Neural progenitor cell (in vitro differentiated cells): ENCODE measurements at regions not wholly inside any gene's neighbourhood (a gene's known extent, or its start where the extent isn't known, plus 50 kb on each side); places are given as distances from the start of the nearest gene placed in this dataset.
"Not testable (repeated sequence)": the region's sequence is repeated elsewhere in the genome, so short reads cannot be mapped to it uniquely, and the experiment has no call there.

ENCODE experiments used
- DNase-seq: peaks from one replicate; pipeline ENCODE4 v3.0.0-alpha.2; 2016; ENCODE audit warnings: low spot score
- H2AFZ ChIP-seq: fragments of 200-600 bp; sonication (generic); replicated peaks from 2 replicates; pipeline ENCODE4 v1.6.1; 2016; ENCODE audit warnings: antibody characterized with exemption
- H3F3A ChIP-seq: fragments of 200-600 bp; sonication (generic); 2 replicates; pipeline ENCODE4 v1.6.1; 2016; ENCODE audit warnings: antibody characterized with exemption, low read depth
- H3K27ac ChIP-seq: fragments of 200-600 bp; sonication (generic); 2 replicates; pipeline ENCODE4 v1.5.1; 2016; ENCODE audit warnings: mild to moderate bottlenecking
- H3K27me3 ChIP-seq: fragments of 200-600 bp; sonication (generic); 2 replicates; pipeline ENCODE4 v1.6.1; 2016; ENCODE audit warnings: mild to moderate bottlenecking, moderate library complexity
- H3K36me3 ChIP-seq: fragments of 200-600 bp; sonication (generic); 2 replicates; pipeline ENCODE4 v1.5.1; 2016
- H3K4me1 ChIP-seq: fragments of 200-600 bp; sonication (generic); 2 replicates; pipeline ENCODE4 v1.6.1; 2016; ENCODE audit warnings: mixed run types
- H3K4me2 ChIP-seq: fragments of 200-600 bp; sonication (generic); 2 replicates; pipeline ENCODE4 v1.6.1; 2016
- H3K4me3 ChIP-seq: fragments of 200-600 bp; sonication (generic); 2 replicates; pipeline ENCODE4 v1.5.1; 2016
- H3K79me2 ChIP-seq: fragments of 200-600 bp; sonication (generic); 2 replicates; pipeline ENCODE4 v1.6.1; 2016; ENCODE audit warnings: low read depth
- H3K9ac ChIP-seq: fragments of 200-600 bp; sonication (generic); 2 replicates; pipeline ENCODE4 v1.6.1; 2016
- H3K9me3 ChIP-seq: fragments of 200-600 bp; sonication (generic); 2 replicates; pipeline ENCODE4 v1.5.1; 2016; ENCODE audit warnings: low read depth
- H4K20me1 ChIP-seq: fragments of 200-600 bp; sonication (generic); 2 replicates; pipeline ENCODE4 v1.6.1; 2016; ENCODE audit warnings: low read depth
- H3K27ac Mint-ChIP-seq: 3 replicates; pipeline ENCODE4 v1.8.0; 2021; ENCODE audit warnings: mixed read lengths
- H3K27me3 Mint-ChIP-seq: 2 replicates; pipeline ENCODE4 v1.8.0; 2022; ENCODE audit warnings: low read depth, mild to moderate bottlenecking, inconsistent platforms, moderate library complexity, mixed read lengths; ENCODE audit not compliant: insufficient read depth
- H3K36me3 Mint-ChIP-seq: 3 replicates; pipeline ENCODE4 v1.8.0; 2021; ENCODE audit warnings: mixed read lengths
- H3K4me1 Mint-ChIP-seq: 3 replicates; pipeline ENCODE4 v1.8.0; 2021; ENCODE audit warnings: mixed read lengths
- H3K4me3 Mint-ChIP-seq: 3 replicates; pipeline ENCODE4 v1.8.0; 2021; ENCODE audit warnings: mild to moderate bottlenecking, moderate library complexity, mixed read lengths
- H3K9me3 Mint-ChIP-seq: 3 replicates; pipeline ENCODE4 v1.8.0; 2020; ENCODE audit warnings: mixed read lengths
- EZH2 ChIP-seq: fragments of 200-600 bp; sonication (generic); IDR thresholded peaks from 2 replicates; pipeline ENCODE4 v1.6.1; 2017; ENCODE audit warnings: antibody characterized with exemption, mild to moderate bottlenecking, moderate library complexity
- EZH2phosphoT487 ChIP-seq: fragments of 200-600 bp; sonication (generic); IDR thresholded peaks from 2 replicates; pipeline ENCODE4 v1.6.1; 2017; ENCODE audit warnings: antibody characterized with exemption
- TF ChIP-seq, protein P1 (sequence below): fragments of 200-600 bp; sonication (generic); IDR thresholded peaks from 2 replicates; pipeline ENCODE4 v1.5.1; 2017; ENCODE audit warnings: antibody characterized with exemption, mild to moderate bottlenecking

DNA sequence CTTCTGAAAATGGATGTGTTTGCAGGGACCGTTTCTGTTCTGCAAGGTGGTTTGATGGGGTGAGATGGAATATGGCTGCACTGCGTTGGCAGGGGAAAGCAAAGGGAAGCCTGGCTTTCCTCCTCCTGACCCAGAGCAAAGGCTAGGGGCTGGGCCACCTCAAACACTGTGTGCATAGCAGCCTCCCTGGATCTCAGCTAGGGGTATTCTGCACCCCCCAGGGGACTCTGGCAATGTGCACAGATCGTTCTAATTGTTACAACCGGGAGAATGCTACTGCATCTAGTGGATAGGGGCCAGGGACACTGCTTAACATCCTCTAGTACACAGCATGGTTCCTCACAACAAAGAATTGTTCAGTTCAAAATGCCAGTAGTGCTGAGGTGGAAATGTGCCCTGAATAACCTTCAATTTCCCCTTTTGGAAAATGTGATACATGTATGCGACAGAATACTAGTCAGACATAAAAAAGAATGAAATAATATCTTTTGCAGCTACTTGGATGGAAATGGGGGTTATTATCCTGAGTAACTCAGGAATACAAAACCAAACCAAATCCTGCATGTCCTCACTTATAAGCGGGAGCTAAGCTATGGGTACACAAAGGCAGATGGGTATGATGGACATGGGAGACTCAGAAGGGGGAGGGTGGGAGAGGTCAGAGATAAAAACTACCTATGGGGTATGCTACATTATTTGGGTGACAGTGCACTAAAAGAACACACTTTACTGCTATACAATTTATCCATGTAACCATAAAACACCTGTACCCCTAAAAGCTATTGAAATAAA is 671.2 kb downstream of the UQCRFS1 start:
- H3K27ac Mint-ChIP-seq, result no peak overlapping the region
- Histone ChIP-seq H3K36me3 (no peaks in the 10 kb centered on the region), H3F3A (no peaks in the 10 kb centered on the region), H3K9me3 (peaks cover 16% of the 10 kb centered on the region), H3K79me2 (no peaks in the 10 kb centered on the region), H3K27me3 (no peaks in the 10 kb centered on the region), H3K27ac (no peak overlapping the region), H3K4me1 (no peaks in the 10 kb centered on the region), H3K9ac (no peak overlapping the region), H3K4me3 (no peak overlapping the region), H2AFZ (no peak overlapping the region), H4K20me1 (no peaks in the 10 kb centered on the region), H3K4me2 (no peak overlapping the region)
- DNase-seq, result no peak
- H3K36me3 Mint-ChIP-seq, result no peaks in the 10 kb centered on the region
- H3K27me3 Mint-ChIP-seq, result peaks cover 2% of the 10 kb centered on the region
- H3K9me3 Mint-ChIP-seq, result peaks cover 6% of the 10 kb centered on the region
- TF ChIP-seq EZH2 (no peak), EZH2phosphoT487 (no peak)
- TF ChIP-seq, protein P1, sequence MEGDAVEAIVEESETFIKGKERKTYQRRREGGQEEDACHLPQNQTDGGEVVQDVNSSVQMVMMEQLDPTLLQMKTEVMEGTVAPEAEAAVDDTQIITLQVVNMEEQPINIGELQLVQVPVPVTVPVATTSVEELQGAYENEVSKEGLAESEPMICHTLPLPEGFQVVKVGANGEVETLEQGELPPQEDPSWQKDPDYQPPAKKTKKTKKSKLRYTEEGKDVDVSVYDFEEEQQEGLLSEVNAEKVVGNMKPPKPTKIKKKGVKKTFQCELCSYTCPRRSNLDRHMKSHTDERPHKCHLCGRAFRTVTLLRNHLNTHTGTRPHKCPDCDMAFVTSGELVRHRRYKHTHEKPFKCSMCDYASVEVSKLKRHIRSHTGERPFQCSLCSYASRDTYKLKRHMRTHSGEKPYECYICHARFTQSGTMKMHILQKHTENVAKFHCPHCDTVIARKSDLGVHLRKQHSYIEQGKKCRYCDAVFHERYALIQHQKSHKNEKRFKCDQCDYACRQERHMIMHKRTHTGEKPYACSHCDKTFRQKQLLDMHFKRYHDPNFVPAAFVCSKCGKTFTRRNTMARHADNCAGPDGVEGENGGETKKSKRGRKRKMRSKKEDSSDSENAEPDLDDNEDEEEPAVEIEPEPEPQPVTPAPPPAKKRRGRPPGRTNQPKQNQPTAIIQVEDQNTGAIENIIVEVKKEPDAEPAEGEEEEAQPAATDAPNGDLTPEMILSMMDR, result no peak
- peaks cover 3% of the 10 kb centered on the region for H3K4me1 Mint-ChIP-seq
- H3K4me3 Mint-ChIP-seq, result no peak overlapping the region

DNA sequence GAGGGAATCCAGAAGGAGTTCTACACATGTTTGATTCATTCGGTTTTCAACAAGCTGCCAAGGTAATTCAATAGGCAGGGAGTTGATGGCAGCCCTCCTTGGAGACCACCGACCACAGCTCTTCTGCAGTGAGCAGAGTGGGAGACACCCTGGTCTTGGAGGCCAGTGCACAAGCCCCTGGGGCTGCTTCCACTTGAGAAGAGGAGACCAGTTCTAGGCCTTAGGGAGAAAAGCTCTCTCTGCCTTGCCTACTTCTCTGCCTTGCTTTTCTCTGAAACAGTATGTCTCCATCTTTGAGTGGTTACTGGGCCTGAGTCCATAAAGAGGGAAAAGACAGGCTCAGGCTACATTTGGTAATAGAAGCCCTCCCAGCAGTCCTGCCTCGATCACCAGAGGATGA is 671.9 kb downstream of the UQCRFS1 start:
- H4K20me1 ChIP-seq, result no peaks in the 10 kb centered on the region
- Mint-ChIP-seq H3K4me3 (no peak overlapping the region), H3K9me3 (peaks cover 6% of the 10 kb centered on the region), H3K27ac (no peak overlapping the region), H3K4me1 (peaks cover 3% of the 10 kb centered on the region), H3K36me3 (no peaks in the 10 kb centered on the region), H3K27me3 (peaks cover 2% of the 10 kb centered on the region)
- no peak overlapping the region for H3K9ac ChIP-seq
- DNase-seq, result no peak
- no peak overlapping the region for H3K27ac ChIP-seq
- H3K4me3 ChIP-seq, result no peak overlapping the region
- no peaks in the 10 kb centered on the region for H3K4me1 ChIP-seq
- peaks cover 16% of the 10 kb centered on the region for H3K9me3 ChIP-seq
- H3F3A ChIP-seq, result no peaks in the 10 kb centered on the region
- peaks cover 3% of the 10 kb centered on the region for H3K36me3 ChIP-seq
- H3K79me2 ChIP-seq, result no peaks in the 10 kb centered on the region
- TF ChIP-seq EZH2 (no peak), EZH2phosphoT487 (no peak)
- TF ChIP-seq, protein P1, result no peak
- no peak overlapping the region for H2AFZ ChIP-seq
- no peaks in the 10 kb centered on the region for H3K27me3 ChIP-seq
- no peak overlapping the region for H3K4me2 ChIP-seq

- H3K4me3 ChIP-seq, H3K9me3 Mint-ChIP-seq, H3K4me1 ChIP-seq, H3K27me3 Mint-ChIP-seq, H3F3A ChIP-seq, H3K27ac Mint-ChIP-seq, H2AFZ ChIP-seq, H3K4me2 ChIP-seq, H3K4me1 Mint-ChIP-seq, DNase-seq, H3K9ac ChIP-seq, H3K79me2 ChIP-seq, H3K27me3 ChIP-seq, H3K4me3 Mint-ChIP-seq, H3K36me3 Mint-ChIP-seq, H3K36me3 ChIP-seq, H4K20me1 ChIP-seq, H3K27ac ChIP-seq: not testable (repeated sequence)
- peaks cover 16% of the 10 kb centered on the region for H3K9me3 ChIP-seq
These were observed 672.6 kb downstream of the UQCRFS1 start for GRCh38 chr19:28540385-28540784.

DNA sequence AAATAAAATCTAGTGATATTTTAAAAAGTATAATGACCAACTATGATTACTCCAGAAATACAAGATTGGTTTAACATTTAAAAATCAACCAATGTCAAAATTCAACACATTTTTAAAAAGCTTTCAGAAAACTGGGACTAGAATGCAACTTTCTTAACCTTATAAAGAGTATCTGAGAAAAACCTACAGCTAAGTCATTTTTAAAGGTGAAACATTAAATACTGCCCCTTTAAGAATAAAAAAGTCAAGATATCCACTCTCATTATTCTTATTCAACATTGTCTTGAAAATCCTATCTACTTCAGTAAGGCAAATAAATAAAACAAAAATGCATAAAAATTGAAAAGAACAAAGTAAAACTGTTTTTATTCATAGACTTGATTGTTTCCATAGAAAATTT is 673.2 kb downstream of the UQCRFS1 start:
- Mint-ChIP-seq H3K27me3 (peaks cover 2% of the 10 kb centered on the region), H3K4me1 (peaks cover 3% of the 10 kb centered on the region), H3K9me3 (peaks cover 6% of the 10 kb centered on the region), H3K36me3 (no peaks in the 10 kb centered on the region), H3K4me3 (no peak overlapping the region), H3K27ac (no peak overlapping the region)
- Histone ChIP-seq H4K20me1 (no peaks in the 10 kb centered on the region), H3K4me3 (no peak overlapping the region), H3K79me2 (no peaks in the 10 kb centered on the region), H3K4me2 (no peak overlapping the region), H2AFZ (no peak overlapping the region), H3K9me3 (peaks cover 16% of the 10 kb centered on the region), H3K27me3 (no peaks in the 10 kb centered on the region), H3K27ac (no peak overlapping the region), H3K9ac (no peak overlapping the region), H3K4me1 (no peaks in the 10 kb centered on the region), H3K36me3 (peaks cover 3% of the 10 kb centered on the region), H3F3A (no peaks in the 10 kb centered on the region)
- TF ChIP-seq, protein P1, result no peak
- no peak for TF ChIP-seq EZH2
- no peak for TF ChIP-seq EZH2phosphoT487
- no peak for DNase-seq

GRCh38 chr19:28538579-28538978 is 674.4 kb downstream of the UQCRFS1 start:
- H3K4me3 ChIP-seq, H3K4me1 ChIP-seq, H3K9ac ChIP-seq, H3K27me3 Mint-ChIP-seq, H3K79me2 ChIP-seq, H3K36me3 ChIP-seq, H4K20me1 ChIP-seq, H3K9me3 Mint-ChIP-seq, H3K27ac Mint-ChIP-seq, H3K27ac ChIP-seq, H3F3A ChIP-seq, H3K4me1 Mint-ChIP-seq, DNase-seq, H3K4me2 ChIP-seq, H3K4me3 Mint-ChIP-seq, H2AFZ ChIP-seq, H3K27me3 ChIP-seq, H3K36me3 Mint-ChIP-seq: not testable (repeated sequence)
- H3K9me3 ChIP-seq, result peaks cover 16% of the 10 kb centered on the region
